Cardiac fibroblast (primary cell): ENCODE measurements at regions not wholly inside any gene's neighbourhood (a gene's known extent, or its start where the extent isn't known, plus 50 kb on each side); places are given as distances from the start of the nearest gene placed in this dataset.
"Not testable (repeated sequence)": the region's sequence is repeated elsewhere in the genome, so short reads cannot be mapped to it uniquely, and the experiment has no call there.

Experiments
- DNase-seq, 2 donors: peaks; one replicate each; pipeline versions ENCODE4 v3.0.0 to v3.0.0-alpha.2; 2010; ENCODE audit warnings: low read depth in 2 of 2
- H3K4me3 ChIP-seq, 2 donors: replicated peaks in 1 of 2; 1 replicate in 1 of 2; 2 replicates in 1 of 2; pipeline ENCODE4 v1.5.1; 2011; ENCODE audit warnings: low read depth in 2 of 2, low read length in 2 of 2, mild to moderate bottlenecking in 2 of 2, moderate library complexity in 1 of 2
- TF ChIP-seq, protein P1 (sequence below): IDR thresholded peaks from one replicate; pipeline ENCODE4 v1.5.1; 2011; ENCODE audit warnings: low read depth, mild to moderate bottlenecking, low read length, inconsistent platforms

- H3K4me3 ChIP-seq, result no peak overlapping the region
- peak; percentile 50 to 89 for DNase-seq
- TF ChIP-seq, protein P1, sequence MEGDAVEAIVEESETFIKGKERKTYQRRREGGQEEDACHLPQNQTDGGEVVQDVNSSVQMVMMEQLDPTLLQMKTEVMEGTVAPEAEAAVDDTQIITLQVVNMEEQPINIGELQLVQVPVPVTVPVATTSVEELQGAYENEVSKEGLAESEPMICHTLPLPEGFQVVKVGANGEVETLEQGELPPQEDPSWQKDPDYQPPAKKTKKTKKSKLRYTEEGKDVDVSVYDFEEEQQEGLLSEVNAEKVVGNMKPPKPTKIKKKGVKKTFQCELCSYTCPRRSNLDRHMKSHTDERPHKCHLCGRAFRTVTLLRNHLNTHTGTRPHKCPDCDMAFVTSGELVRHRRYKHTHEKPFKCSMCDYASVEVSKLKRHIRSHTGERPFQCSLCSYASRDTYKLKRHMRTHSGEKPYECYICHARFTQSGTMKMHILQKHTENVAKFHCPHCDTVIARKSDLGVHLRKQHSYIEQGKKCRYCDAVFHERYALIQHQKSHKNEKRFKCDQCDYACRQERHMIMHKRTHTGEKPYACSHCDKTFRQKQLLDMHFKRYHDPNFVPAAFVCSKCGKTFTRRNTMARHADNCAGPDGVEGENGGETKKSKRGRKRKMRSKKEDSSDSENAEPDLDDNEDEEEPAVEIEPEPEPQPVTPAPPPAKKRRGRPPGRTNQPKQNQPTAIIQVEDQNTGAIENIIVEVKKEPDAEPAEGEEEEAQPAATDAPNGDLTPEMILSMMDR, result no peak
Measured at GRCh38 chr6:141467881-141468280, 664.8 kb upstream of the GJE1 start.

GRCh38 chr6:141467041-141467440 is 665.7 kb upstream of the GJE1 start:
- TF ChIP-seq, protein P1, result no peak
- no peak for DNase-seq

DNA sequence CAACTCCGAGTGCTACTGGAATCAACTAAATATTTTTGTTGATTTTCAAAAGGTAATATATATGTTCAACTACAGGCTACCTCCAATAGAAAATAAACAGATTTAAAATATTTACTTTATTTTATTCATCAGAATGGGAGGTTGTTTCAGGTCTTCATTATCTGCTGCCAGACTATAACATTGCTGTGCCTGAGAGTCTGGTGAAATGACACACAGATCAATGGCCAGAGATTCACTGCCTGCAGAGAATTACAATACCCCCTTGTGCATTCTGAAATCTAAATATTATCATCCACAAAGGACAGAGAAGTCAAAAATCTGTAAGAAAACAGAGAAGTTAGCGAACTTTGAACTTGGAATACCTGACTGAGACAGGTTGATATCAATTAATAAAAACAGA is 667.8 kb upstream of the GJE1 start:
- H3K4me3 ChIP-seq, result no peak overlapping the region
- no peak for DNase-seq
- TF ChIP-seq, protein P1, result no peak

More at GRCh38 chr6:141467041-141467440, 665.7 kb upstream of the GJE1 start:
- no peak overlapping the region for H3K4me3 ChIP-seq

DNA sequence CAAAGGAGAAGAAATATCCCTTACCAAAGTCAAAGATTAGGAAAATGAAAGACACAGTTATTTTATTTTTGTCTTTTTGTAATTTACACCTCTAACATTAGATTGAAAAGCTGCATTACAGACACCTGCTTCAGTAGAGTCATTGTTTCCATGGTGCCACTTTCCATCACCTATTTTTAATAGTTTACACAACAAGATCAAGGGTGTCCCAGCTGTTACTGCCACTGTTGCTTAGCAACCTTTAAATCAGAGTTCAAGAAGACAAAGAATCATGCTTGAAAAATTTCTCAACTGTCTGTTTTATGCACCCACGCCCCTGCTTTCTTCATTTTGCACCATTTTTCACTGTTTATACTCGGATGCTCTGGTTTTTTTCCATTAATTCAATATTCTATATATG is 668.2 kb upstream of the GJE1 start:
- peak; percentile 84 to 86 for DNase-seq
- TF ChIP-seq, protein P1, result no peak
- H3K4me3 ChIP-seq, result no peak overlapping the region

DNA sequence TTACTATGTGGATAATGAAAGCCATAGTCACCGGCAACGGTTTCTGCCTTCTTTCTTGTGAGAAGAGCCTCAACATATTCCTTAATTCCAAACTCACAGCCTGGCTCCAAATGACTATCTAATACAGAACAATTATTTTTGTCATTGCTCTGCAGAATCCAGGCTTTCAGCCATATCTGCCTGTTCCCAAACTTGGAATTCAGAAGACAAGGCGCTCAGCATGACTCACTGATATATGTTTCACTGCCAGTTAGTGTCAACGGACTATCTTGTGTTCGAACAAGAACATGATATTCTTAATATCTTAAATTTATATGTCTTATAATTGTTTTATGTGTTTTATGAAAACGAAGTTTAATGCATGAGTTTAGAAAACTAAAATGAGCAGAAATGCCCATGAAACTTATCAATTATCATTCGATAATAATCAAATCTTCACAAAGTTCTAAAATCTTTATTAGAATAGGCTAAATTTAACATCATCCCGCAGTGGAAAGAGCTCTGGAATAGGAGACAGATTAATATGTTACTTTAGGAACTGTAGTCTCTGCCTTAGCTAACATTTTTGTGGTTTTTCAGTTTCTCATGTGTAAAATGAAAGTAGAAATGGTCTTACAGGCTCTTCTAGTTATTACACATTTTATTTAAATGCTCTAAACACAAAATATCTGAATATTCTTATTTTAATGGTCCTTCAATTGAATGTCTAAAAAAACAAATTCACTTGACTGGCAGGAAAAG is 669.3 kb upstream of the GJE1 start:
- DNase-seq, result peak; percentile 73 to 85
- TF ChIP-seq, protein P1, result no peak
- H3K4me3 ChIP-seq, result peak overlapping the region in 1 of 2 donors; percentile 9

DNA sequence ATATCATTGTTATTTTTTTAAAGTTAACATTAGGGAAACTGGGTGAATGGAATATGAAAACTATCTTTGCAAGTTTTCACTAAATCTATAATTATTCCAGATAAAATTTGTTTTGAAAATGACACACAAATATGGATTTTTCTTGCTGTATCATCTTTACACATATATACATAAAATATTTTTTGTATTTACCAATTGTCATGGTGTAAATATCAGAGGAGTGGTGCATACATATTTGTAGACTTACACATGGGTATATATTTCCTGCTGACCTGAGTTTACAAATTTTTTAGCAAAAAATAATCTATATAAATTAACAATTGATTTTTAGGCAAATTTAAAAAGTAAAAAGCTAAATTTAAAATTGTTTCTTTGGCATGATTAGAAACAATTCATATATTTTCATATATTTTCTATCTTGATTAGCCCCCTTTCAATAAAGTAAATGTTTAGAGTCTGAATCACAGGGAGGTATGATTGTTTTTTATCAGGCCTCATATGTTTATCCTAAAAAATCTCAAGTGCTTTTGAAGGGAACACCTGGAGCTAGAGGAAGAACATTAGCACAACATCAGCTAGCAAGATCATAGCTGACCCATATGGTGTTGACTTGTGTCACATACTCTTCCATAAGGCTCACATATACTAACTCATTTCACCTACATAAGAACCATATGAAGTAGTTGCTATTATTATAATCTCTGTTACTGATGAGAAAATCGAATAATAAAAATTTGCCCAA is 671.8 kb upstream of the GJE1 start:
- TF ChIP-seq, protein P1, result no peak
- no peak overlapping the region for H3K4me3 ChIP-seq
- DNase-seq, result no peak

- not testable (repeated sequence) for H3K4me3 ChIP-seq, DNase-seq
Measured at GRCh38 chr6:141460245-141460644, 672.5 kb upstream of the GJE1 start.

DNA sequence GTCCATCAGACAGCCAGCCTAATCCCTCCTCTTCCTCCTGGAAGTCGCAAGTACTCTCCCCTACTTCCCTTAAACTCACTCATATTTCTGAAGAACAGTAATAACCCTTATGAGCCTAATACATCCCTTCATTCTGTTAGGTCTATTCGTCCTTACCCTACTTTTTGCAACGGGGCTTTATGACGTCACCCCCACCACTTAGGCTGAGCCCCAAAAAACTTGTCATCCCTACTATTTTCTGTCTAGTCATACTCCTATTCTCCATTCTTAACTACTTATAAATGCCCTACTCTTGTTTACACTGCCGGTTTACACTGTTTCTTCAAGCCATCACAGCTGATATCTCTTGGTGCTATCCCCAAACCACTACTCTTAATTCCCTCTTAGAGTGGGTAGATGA is 674.7 kb upstream of the GJE1 start:
- H3K4me3 ChIP-seq, DNase-seq: not testable (repeated sequence)
